Non-pigmented ciliary epithelial cell (primary cell): ENCODE measurements at regions not wholly inside any gene's neighbourhood (a gene's known extent, or its start where the extent isn't known, plus 50 kb on each side); places are given as distances from the start of the nearest gene placed in this dataset.
A peak's percentile ranks its signal among the peaks of the same experiment; 100 is the strongest.

Experiments used
- DNase-seq: peaks from one replicate; pipeline ENCODE4 v3.0.0-alpha.2; 2010; ENCODE audit warnings: low read depth

GRCh38 chr17:70653850-70654249 lies 484.5 kb downstream of the KCNJ2 start:
- DNase-seq: no peak

GRCh38 chr17:70654706-70655105 lies 485.4 kb downstream of the KCNJ2 start:
- DNase-seq: no peak

GRCh38 chr17:70655176-70655958 lies 486.0 kb downstream of the KCNJ2 start:
- DNase-seq: no peak

- no peak for DNase-seq
These were observed 489.0 kb downstream of the KCNJ2 start for GRCh38 chr17:70658317-70658716.

DNA sequence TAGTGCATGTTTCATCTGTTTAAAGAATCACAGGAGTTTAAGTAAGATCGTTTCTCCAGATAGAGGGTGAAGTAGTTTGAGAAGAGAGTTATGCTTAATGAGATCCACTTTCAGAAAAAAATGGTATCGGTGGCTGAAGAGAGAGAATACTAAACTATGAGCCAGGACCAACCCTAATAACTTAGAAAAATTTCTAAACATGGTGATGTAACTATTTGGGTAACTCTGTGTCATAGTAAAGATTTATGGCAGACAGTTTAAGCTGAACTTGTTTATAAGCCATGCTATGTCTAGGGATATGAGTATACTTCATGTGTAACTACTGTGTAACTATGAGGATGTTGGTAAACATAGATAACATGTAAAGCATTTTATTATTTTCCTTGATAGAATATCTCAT lies 489.5 kb downstream of the KCNJ2 start:
- no peak for DNase-seq

DNA sequence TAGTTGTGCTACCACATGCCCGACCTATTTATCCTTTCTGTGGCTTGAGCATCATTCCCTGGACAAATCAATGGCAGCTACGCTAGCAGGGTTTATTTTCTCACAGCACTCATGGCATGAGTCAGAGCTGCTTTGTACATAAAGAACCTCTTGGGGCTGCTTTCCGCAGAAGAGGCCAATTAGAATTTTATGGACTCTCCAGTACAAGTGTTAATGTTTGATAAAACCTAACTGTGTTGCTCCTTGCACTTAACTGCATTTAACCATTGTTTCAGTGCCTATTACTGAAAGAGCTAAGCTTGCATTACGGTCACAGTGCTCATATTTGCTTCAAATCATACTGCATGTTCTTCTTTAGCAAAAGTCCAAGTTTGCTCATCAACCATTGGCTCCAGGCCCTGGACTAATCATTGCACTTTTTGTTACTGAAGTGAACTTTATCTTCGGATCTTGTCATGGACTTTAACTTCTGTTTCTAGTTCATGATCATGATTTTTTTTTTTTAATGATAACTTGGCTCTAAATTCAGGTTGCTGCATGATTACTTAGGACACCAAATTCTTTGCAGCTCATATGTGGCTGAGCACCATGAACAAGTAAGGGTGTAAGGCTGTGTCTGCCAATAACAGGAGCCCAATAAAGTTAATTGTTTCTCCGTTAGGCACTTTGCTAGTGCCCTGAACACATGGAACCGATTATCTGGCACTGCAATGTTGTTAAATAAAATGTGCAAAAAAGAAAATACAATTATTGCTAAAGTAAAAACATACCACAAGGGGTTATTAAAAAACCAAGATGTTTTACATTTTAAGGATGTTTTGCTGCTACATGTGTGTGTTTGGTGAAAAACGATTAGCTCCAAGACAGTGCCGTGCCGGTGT lies 492.2 kb downstream of the KCNJ2 start:
- peak; percentile 6 for DNase-seq

- no peak for DNase-seq
These were observed 499.1 kb downstream of the KCNJ2 start for GRCh38 chr17:70668276-70668937.

DNA sequence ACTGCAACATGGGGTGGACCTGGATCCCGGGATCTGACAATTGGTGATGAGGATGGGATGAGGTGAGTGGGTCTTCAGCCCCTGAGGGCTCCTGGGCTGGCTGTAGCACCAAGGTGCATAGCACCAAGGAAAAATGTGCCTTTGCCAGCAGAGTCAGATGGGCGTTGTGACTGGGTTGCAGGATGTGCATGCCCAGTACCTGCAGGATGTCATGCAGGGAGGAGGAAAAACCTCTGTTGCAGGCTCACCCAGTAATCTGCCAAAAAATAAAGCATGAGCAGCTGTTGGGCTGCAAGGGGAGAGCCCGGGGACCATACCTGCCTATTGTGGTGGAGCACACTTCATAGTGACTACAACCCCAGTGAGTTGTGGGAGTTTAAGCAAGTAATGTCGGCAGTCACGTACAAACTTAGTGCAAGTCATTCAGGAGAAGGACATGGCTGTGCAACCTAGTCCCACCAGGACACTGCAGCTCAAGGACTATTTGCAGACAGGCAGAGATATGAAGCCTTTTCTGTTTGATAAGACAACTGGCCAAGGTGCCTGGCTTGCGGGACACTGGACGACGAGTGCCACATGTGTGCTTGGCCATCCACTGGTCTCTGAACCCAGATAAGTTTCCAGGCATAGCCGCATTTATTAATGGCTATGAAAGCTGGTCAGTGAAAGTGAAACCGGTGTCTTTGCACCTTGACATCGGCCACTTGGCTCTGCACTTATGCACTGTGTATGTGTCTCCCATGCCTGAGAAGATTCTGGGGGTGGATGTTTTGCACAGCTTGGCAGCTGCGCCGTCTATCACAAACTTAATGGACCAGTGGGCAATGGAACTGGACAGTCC lies 499.8 kb downstream of the KCNJ2 start:
- DNase-seq: no peak

- no peak for DNase-seq
These were observed 504.7 kb downstream of the KCNJ2 start for GRCh38 chr17:70674061-70674460.

GRCh38 chr17:70675070-70675590 lies 505.8 kb downstream of the KCNJ2 start:
- DNase-seq: no peak

DNA sequence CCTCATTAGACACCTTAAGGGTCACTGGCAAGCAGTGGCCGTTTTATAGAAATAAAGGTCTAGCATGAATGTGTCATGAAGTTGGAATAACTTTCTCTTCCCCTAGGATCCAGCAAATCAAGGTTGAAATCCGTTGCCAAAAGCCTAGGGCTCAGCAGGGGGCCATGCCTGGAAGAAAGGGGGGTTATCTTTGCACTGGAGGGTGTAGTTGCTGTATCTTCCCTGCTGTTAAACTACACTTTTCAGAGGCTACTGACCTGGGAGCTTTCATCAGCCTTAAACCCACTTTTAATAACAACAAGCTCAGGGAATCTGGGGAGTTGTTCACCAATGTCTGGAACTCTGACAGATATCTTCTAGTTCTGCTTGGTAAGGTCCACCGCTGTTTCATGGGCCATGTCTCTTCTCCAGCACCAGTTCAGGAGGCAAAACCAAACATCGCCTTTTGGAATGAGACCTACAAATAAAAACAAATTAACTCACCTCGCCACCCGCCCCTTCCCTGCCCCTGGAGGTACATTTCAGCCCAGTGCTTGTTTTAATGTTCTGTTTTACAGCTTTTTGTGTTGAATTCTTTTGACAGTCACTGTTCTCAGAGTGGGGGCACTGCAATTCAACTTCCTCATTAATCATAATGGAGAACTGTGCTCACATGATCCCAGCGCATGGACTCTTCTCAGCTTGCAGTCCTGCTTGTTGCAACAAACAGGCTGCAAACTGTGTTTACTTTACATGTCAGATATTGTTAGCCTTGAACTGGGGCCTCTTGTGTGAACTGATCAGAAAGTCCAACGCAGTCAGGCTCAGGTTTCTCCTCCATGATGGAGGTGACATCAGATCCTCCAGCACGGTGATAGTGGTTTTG lies 508.7 kb downstream of the KCNJ2 start:
- no peak for DNase-seq

DNA sequence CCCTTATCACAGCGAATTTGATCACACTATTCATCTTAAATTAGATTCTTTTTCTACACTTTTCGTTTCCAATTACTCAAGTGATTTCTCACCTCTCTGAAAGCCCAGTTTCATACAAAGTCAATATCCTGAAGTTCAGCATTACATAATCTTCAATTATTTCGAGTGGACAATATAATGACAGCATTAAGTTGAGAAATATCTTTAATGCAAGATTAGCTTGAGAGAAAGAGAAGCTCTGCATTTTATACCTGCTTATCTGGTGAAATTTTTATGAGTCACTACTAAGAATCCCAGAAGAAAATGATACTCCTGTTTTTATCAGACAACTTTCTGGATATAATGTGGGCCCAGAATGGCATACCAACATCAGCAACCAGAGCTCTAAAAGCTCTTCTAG lies 509.6 kb downstream of the KCNJ2 start:
- DNase-seq: no peak

GRCh38 chr17:70683936-70684335 lies 514.6 kb downstream of the KCNJ2 start:
- DNase-seq: no peak

DNA sequence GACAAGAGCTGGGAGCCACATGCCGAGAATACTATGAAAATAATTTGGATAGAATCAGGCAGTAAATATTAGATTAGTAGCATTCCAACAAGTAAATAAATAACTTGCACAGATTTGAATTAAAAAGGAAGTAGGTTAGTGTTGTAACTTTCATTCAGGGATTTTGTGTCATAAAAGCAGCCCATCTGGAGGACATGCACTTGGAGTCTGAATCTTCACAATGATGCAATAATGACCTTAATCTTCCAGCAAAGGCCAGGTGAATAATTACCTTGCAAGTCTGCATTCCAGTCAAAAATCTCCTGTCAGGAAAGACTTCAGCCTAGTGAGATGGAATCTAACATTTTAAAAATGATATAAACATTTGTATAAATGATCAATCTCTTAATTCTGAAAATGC lies 518.1 kb downstream of the KCNJ2 start:
- no peak for DNase-seq

DNA sequence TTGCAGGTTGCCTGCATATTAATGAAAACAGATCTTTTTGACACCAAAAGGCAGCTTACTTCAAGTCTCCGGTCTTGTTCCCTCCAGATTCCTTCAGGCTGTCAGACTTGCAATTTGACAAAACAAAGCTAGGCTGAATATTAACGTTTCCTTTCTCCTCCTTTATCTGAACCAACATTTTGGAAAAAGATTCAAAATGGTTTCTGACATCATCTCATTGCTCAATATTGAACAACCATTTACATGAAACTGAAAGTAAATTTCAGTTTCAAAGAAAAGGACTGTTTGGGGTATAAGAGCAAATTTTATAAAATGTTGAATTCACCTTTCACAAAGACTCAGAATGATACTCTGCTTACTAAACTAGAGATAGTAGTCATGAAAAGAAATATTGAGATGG lies 521.8 kb downstream of the KCNJ2 start:
- DNase-seq: no peak

DNA sequence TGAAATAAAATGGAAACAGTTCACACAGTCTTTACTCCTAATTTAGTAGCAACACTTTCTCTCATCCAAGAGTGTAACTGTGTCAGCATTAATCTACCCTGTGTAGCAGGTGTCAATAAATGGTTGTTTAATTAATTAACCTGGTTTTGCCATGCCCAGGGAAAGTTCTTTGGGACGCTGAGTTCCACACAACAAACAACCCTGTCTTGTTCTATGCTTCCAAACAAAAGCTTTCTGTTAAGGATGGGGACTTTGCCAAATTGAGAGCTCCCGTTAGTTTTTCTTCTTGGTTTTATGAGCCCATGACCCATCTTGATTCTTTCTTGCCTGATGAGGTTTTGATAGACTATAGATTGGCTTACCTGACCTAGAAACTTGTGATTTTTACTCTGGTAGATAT lies 530.1 kb downstream of the KCNJ2 start:
- no peak for DNase-seq

DNA sequence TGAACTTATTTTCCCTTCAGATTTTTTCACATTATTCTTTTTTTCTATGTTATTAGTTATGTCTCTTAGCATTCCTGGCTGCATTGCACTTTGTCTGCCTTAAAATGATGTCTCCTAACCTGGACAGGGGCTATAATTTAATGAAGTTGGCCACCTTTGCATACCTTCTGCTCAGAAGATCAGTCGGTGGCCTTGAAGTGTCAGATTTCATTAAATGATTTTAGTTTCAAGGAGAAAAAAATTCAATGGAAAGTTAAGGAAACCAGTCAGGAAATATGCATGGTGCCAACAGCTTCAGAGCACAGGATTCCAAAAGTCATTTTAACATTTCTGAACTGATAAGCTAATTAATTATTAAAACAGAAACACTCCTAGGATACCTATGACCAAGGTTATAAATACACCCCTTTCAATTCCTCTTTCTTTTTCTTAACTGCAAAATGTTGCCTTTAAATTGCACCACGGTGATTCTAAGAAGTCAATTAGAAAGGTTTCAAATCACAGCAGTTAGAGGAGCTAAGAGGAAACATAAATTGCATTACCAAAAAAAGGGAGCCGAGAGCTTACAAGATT lies 533.4 kb downstream of the KCNJ2 start:
- DNase-seq: no peak

GRCh38 chr17:70709596-70709995 lies 540.3 kb downstream of the KCNJ2 start:
- no peak for DNase-seq

- no peak for DNase-seq
These were observed 544.4 kb downstream of the KCNJ2 start for GRCh38 chr17:70713694-70714093.

DNA sequence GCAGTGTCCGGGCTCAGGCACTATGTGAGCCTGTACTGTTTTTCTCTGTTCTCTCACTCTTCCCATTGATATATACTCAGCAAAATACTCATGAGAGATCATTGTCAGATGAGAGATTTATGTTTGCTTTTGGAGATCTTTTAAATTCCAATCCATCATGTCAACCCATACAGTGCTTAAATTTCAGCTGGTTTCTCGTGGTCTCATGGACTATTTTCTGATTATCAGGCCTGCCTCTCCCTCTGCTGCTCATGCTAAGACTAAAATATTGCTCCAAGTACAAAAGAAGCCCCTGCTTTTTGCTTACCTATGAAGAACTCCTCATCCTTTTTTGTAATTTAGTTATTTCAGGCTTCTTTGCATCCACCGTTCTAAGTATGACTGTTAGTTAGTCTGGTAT lies 547.2 kb downstream of the KCNJ2 start:
- no peak for DNase-seq
